GM12878 (cell line): ENCODE measurements at regions not wholly inside any gene's neighbourhood (a gene's known extent, or its start where the extent isn't known, plus 50 kb on each side); places are given as distances from the start of the nearest gene placed in this dataset.

Source experiments
- ATAC-seq: fragments of 200-7000 bp; cut with Tn5 transposase; 3 replicates; pipeline ENCODE4 v1.9.1; 2020; ENCODE audit warnings: mild to moderate bottlenecking, moderate library complexity
- BruUV-seq: library from RNA; stranded (reverse); fragments of 400-500 nt; replicated peaks from 2 replicates; lab custom pipeline; 2021; lab: Mats Ljungman, UMichigan
- CTCF ChIA-PET: fragments of 300-600 bp; sonication (Branson Sonifier 250); formaldehyde crosslinking; extraction: SDS; loops from one replicate; lab custom pipeline; 2021; ENCODE audit warnings: inconsistent platforms; lab: Yijun Ruan, JAX
- POLR2A ChIA-PET: fragments of 350-600 bp; formaldehyde crosslinking; extraction: SDS; loops from one replicate; lab custom pipeline; 2021; ENCODE audit warnings: inconsistent platforms; lab: Charles Lee
- RAD21 ChIA-PET: fragments of 300-600 bp; sonication (Branson Sonifier 250); formaldehyde crosslinking; loops from one replicate; lab custom pipeline; 2023; ENCODE audit warnings: antibody characterized with exemption; ENCODE audit not compliant: unreplicated experiment; lab: Charles Lee
- SMC1A ChIA-PET: fragments of 300-600 bp; sonication (Branson Sonifier 250); formaldehyde crosslinking; loops from one replicate; lab custom pipeline; 2023; ENCODE audit not compliant: unreplicated experiment, uncharacterized antibody; lab: Charles Lee
- DNase-seq: peaks from one replicate; pipeline ENCODE4 v3.0.0-alpha.2; 2011; ENCODE audit warnings: low read depth, low spot score
- FAIRE-seq: peaks from 3 replicates; lab custom pipeline; 2011; peaks lifted over from hg19 to GRCh38; lab: Jason Lieb, UNC
- H2AFZ ChIP-seq: 2 replicates; pipeline ENCODE4 v1.6.0; 2011; ENCODE audit warnings: low read depth, low read length, control low read depth; ENCODE audit not compliant: control insufficient read depth
- H3K27ac ChIP-seq: 2 replicates; pipeline ENCODE4 v1.5.1; 2011; ENCODE audit warnings: control low read depth; ENCODE audit not compliant: control insufficient read depth, insufficient read depth
- H3K27me3 ChIP-seq, 2 experiments: replicated peaks in 1 of 2; 2 replicates each; pipeline versions ENCODE4 v1.6.0 to v1.6.1; 2011; ENCODE audit warnings: low read length in 1 of 2; ENCODE audit not compliant: control insufficient read depth in 2 of 2, insufficient read depth in 2 of 2
- H3K36me3 ChIP-seq, 2 experiments: 2 replicates each; pipeline ENCODE4 v1.5.1; 2011; ENCODE audit warnings: low read length in 1 of 2; ENCODE audit not compliant: control insufficient read depth in 2 of 2, insufficient read depth in 2 of 2
- H3K4me1 ChIP-seq: 2 replicates; pipeline ENCODE4 v1.6.1; 2011; ENCODE audit warnings: mild to moderate bottlenecking, low read length, moderate library complexity, mixed read lengths; ENCODE audit not compliant: control insufficient read depth, insufficient read depth
- H3K4me2 ChIP-seq: 2 replicates; pipeline ENCODE4 v1.6.0; 2011; ENCODE audit warnings: control low read depth; ENCODE audit not compliant: control insufficient read depth, insufficient read depth
- H3K4me3 ChIP-seq: fragments of 200-600 bp; sonication (generic); 2 replicates; pipeline ENCODE4 v1.5.1; 2016
- H3K79me2 ChIP-seq: 2 replicates; pipeline ENCODE4 v1.6.0; 2011; ENCODE audit warnings: low read length; ENCODE audit not compliant: control insufficient read depth, insufficient read depth
- H3K9ac ChIP-seq: 2 replicates; pipeline ENCODE4 v1.8.0; 2011; ENCODE audit warnings: low read length, control low read depth, mixed read lengths; ENCODE audit not compliant: control insufficient read depth, insufficient read depth
- H3K9me3 ChIP-seq: replicated peaks from 3 replicates; pipeline ENCODE4 v1.5.1; 2011; ENCODE audit warnings: mild to moderate bottlenecking, low read length; ENCODE audit not compliant: control insufficient read depth, insufficient read depth
- H4K20me1 ChIP-seq: 2 replicates; pipeline ENCODE4 v1.6.0; 2011; ENCODE audit not compliant: control insufficient read depth, insufficient read depth
- FOS ChIP-seq: IDR thresholded peaks from 3 replicates; pipeline ENCODE4 v1.6.1; 2011; ENCODE audit warnings: borderline replicate concordance; ENCODE audit not compliant: insufficient read length; ENCODE audit errors: extremely low read depth
- FOXK2 ChIP-seq: fragments of 450-650 bp; IDR thresholded peaks from 2 replicates; pipeline ENCODE4 v1.6.1; 2017; ENCODE audit warnings: mild to moderate bottlenecking, moderate library complexity
- GABPA ChIP-seq: IDR thresholded peaks from 2 replicates; pipeline ENCODE4 v1.6.1; 2014; ENCODE audit warnings: antibody characterized with exemption, low read depth, mild to moderate bottlenecking, inconsistent platforms
- IRF4 ChIP-seq: IDR thresholded peaks from 2 replicates; pipeline ENCODE4 v1.6.1; 2011; ENCODE audit warnings: low read depth, low read length
- MTA2 ChIP-seq: fragments of 450-650 bp; IDR thresholded peaks from 2 replicates; pipeline ENCODE4 v1.6.1; 2016; ENCODE audit warnings: low read depth, mild to moderate bottlenecking, moderate library complexity
- MXI1 ChIP-seq: fragments of 150-350 bp; IDR thresholded peaks from 2 replicates; pipeline ENCODE4 v1.6.1; 2011; ENCODE audit warnings: low read depth, mild to moderate bottlenecking, inconsistent platforms, low read length, improper control_type of control experiment
- PML ChIP-seq: IDR thresholded peaks from 2 replicates; pipeline ENCODE4 v1.6.1; 2012; ENCODE audit warnings: low read length, inconsistent platforms
- POU2F2 ChIP-seq: IDR thresholded peaks from 3 replicates; pipeline ENCODE4 v1.6.1; 2011; ENCODE audit warnings: low read depth, mild to moderate bottlenecking, low read length, borderline replicate concordance
- SIX5 ChIP-seq: IDR thresholded peaks from 2 replicates; pipeline ENCODE4 v1.6.1; 2011; ENCODE audit warnings: mild to moderate bottlenecking, low read depth, low read length, moderate library complexity; ENCODE audit not compliant: severe bottlenecking
- TCF7 ChIP-seq: IDR thresholded peaks from 2 replicates; pipeline ENCODE4 v1.6.1; 2014; ENCODE audit warnings: antibody characterized with exemption, borderline replicate concordance
- ZNF217 ChIP-seq: fragments of 450-650 bp; IDR thresholded peaks from 2 replicates; pipeline ENCODE4 v1.6.1; 2017; ENCODE audit warnings: antibody characterized with exemption, mild to moderate bottlenecking
- WGBS: methylation state at CpG from one replicate; pipeline ENCODE4 v1.1.6; 2016; ENCODE audit warnings: low lambda C conversion rate; ENCODE audit not compliant: insufficient replicate concordance, insufficient coverage; ENCODE audit errors: missing lambda C conversion rate; 5-methylcytosine and 5-hydroxymethylcytosine counted together
- in situ Hi-C: fragments of 300-500 bp; cut with MboI; formaldehyde crosslinking; loops from 9 replicates; pipeline ENCODE4 v1.14.3; 2018; ENCODE audit warnings: mixed read lengths
- intact Hi-C: fragments of 100-400 bp; cut with micrococcal nuclease; formaldehyde crosslinking; loops from one replicate; pipeline ENCODE4 v1.14.2; 2022; ENCODE audit not compliant: unreplicated experiment
- TF ChIP-seq, protein P1 (sequence below): fragments of 450-650 bp; IDR thresholded peaks from 2 replicates; pipeline ENCODE4 v1.6.1; 2016; ENCODE audit warnings: mild to moderate bottlenecking
- TF ChIP-seq, protein P2 (sequence below): fragments of 450-650 bp; IDR thresholded peaks from 2 replicates; pipeline ENCODE4 v1.6.1; 2017; ENCODE audit warnings: mild to moderate bottlenecking, low read depth, inconsistent platforms; ENCODE audit not compliant: poor library complexity, severe bottlenecking
- TF ChIP-seq, protein P3 (sequence below): fragments of 450-650 bp; IDR thresholded peaks from 2 replicates; pipeline ENCODE4 v1.6.1; 2017; ENCODE audit warnings: low read depth, mild to moderate bottlenecking, moderate library complexity

DNA sequence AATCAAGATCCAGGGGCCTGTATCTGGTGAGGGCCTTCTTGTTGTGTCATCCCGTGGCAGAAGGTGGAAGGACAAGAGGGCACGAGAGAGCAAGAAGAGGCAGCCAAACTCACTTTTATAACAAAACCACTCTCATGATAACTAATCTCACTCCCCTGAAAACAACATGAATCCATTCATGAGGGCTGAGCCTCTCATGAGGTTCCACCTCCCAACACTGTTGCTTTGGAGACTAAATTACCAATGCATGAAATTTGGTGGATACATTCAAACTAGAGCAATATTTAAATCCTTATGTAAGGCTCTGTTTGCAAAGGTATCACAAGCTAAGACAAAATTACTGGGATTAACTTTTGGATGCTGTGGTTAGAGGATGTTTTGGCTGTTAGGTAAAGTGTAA lies 470.1 kb upstream of the NOVA1 start:
- CTCF ChIA-PET, result no interaction called here
- no peaks in the 10 kb centered on the region for H3K27me3 ChIP-seq
- intact Hi-C loops, result no loop called here
- POLR2A ChIA-PET, result no interaction called here
- H4K20me1 ChIP-seq, result no peaks in the 10 kb centered on the region
- TF ChIP-seq, protein P1, sequence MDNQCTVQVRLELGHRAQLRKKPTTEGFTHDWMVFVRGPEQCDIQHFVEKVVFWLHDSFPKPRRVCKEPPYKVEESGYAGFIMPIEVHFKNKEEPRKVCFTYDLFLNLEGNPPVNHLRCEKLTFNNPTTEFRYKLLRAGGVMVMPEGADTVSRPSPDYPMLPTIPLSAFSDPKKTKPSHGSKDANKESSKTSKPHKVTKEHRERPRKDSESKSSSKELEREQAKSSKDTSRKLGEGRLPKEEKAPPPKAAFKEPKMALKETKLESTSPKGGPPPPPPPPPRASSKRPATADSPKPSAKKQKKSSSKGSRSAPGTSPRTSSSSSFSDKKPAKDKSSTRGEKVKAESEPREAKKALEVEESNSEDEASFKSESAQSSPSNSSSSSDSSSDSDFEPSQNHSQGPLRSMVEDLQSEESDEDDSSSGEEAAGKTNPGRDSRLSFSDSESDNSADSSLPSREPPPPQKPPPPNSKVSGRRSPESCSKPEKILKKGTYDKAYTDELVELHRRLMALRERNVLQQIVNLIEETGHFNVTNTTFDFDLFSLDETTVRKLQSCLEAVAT, result no peak
- in situ Hi-C loops, result no loop called here
- H3K79me2 ChIP-seq, result no peaks in the 10 kb centered on the region
- no peak overlapping the region for H2AFZ ChIP-seq
- BruUV-seq, result no TSS peak
- no peaks in the 10 kb centered on the region for H3K4me1 ChIP-seq
- RAD21 ChIA-PET, result no interaction called here
- SMC1A ChIA-PET, result no interaction called here
- no peak overlapping the region for H3K9ac ChIP-seq
- DNase-seq, result no peak
- FAIRE-seq, result no peak
- H3K4me3 ChIP-seq, result no peak overlapping the region
- no peak overlapping the region for H3K27ac ChIP-seq
- no peaks in the 10 kb centered on the region for H3K36me3 ChIP-seq
- H3K4me2 ChIP-seq, result no peak overlapping the region
- H3K9me3 ChIP-seq, result no peaks in the 10 kb centered on the region
- ATAC-seq, result no peak
- 21% methylated on average over 2 of the region's 2 CpGs for WGBS

DNA sequence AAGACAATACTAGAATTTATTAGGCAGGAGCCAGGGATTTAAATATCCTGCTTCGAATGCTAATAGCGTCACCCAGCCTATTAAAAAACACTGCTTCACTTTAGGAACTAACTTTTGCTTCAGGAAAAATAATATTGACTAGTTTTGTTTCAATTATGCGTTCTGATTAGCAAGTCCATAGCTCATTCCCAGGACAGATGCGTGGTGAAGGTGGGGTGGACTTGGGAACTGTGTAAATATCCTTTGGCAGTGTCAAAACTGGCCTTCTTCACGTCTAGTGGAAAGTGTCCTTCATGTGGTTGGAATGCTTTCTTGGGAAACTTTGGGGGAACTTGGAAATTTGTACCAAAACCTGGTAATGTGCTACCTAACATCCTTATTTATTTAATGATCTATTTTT lies 474.8 kb upstream of the NOVA1 start:
- no peak overlapping the region for H3K4me3 ChIP-seq
- no TSS peak for BruUV-seq
- no peaks in the 10 kb centered on the region for H3K27me3 ChIP-seq
- ATAC-seq, result no peak
- intact Hi-C loops (no loop called here), in situ Hi-C loops (no loop called here)
- H3K4me2 ChIP-seq, result no peak overlapping the region
- ChIA-PET RAD21 (no interaction called here), POLR2A (no interaction called here), CTCF (no interaction called here), SMC1A (no interaction called here)
- no peak overlapping the region for H2AFZ ChIP-seq
- H3K79me2 ChIP-seq, result no peaks in the 10 kb centered on the region
- DNase-seq, result no peak
- no peaks in the 10 kb centered on the region for H3K9me3 ChIP-seq
- no peak overlapping the region for H3K9ac ChIP-seq
- no peaks in the 10 kb centered on the region for H4K20me1 ChIP-seq
- H3K4me1 ChIP-seq, result no peaks in the 10 kb centered on the region
- no peaks in the 10 kb centered on the region for H3K36me3 ChIP-seq
- no peak for FAIRE-seq
- H3K27ac ChIP-seq, result no peak overlapping the region
- WGBS, result 6% methylated on average over 5 of the region's 5 CpGs
- TF ChIP-seq FOS (no peak), FOXK2 (no peak), POU2F2 (no peak), IRF4 (no peak), ZNF217 (no peak), GABPA (no peak), TCF7 (no peak), PML (no peak), MXI1 (no peak), MTA2 (no peak), SIX5 (no peak)
- TF ChIP-seq, protein P2, sequence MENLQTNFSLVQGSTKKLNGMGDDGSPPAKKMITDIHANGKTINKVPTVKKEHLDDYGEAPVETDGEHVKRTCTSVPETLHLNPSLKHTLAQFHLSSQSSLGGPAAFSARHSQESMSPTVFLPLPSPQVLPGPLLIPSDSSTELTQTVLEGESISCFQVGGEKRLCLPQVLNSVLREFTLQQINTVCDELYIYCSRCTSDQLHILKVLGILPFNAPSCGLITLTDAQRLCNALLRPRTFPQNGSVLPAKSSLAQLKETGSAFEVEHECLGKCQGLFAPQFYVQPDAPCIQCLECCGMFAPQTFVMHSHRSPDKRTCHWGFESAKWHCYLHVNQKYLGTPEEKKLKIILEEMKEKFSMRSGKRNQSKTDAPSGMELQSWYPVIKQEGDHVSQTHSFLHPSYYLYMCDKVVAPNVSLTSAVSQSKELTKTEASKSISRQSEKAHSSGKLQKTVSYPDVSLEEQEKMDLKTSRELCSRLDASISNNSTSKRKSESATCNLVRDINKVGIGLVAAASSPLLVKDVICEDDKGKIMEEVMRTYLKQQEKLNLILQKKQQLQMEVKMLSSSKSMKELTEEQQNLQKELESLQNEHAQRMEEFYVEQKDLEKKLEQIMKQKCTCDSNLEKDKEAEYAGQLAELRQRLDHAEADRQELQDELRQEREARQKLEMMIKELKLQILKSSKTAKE, result no peak
- TF ChIP-seq, protein P3, sequence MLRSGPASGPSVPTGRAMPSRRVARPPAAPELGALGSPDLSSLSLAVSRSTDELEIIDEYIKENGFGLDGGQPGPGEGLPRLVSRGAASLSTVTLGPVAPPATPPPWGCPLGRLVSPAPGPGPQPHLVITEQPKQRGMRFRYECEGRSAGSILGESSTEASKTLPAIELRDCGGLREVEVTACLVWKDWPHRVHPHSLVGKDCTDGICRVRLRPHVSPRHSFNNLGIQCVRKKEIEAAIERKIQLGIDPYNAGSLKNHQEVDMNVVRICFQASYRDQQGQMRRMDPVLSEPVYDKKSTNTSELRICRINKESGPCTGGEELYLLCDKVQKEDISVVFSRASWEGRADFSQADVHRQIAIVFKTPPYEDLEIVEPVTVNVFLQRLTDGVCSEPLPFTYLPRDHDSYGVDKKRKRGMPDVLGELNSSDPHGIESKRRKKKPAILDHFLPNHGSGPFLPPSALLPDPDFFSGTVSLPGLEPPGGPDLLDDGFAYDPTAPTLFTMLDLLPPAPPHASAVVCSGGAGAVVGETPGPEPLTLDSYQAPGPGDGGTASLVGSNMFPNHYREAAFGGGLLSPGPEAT, result no peak
